SK-N-SH (cell line): ENCODE measurements at regions not wholly inside any gene's neighbourhood (a gene's known extent, or its start where the extent isn't known, plus 50 kb on each side); places are given as distances from the start of the nearest gene placed in this dataset.

Experiments
- CTCF ChIA-PET: fragments of 300-600, 350-600 bp; formaldehyde crosslinking; extraction: SDS; loops from one replicate; lab custom pipeline; 2021; lab: Yijun Ruan, JAX
- POLR2A ChIA-PET: fragments of 350-600 bp; sonication (Branson Sonifier 250); formaldehyde crosslinking; extraction: SDS; loops from one replicate; lab custom pipeline; 2020; ENCODE audit warnings: antibody characterized with exemption, inconsistent platforms; lab: Yijun Ruan, JAX
- DNase-seq: peaks from one replicate; pipeline ENCODE4 v3.0.0; 2012
- H2AFZ ChIP-seq: fragments of 200-600 bp; sonication (generic); 2 replicates; pipeline ENCODE4 v1.8.1; 2016; ENCODE audit warnings: antibody characterized with exemption, mild to moderate bottlenecking, low read depth
- H3F3A ChIP-seq: fragments of 200-600 bp; sonication (generic); replicated peaks from 2 replicates; pipeline ENCODE3; 2016; ENCODE audit warnings: antibody characterized with exemption, mild to moderate bottlenecking; ENCODE audit not compliant: insufficient read depth
- H3K27ac ChIP-seq, 2 experiments: fragments of 200-500 bp in 1 of 2; fragments of 200-600 bp in 1 of 2; sonication (Bioruptor generic) in 1 of 2; sonication (generic), shearing (Covaris generic) in 1 of 2; 2 replicates each; pipeline versions ENCODE4 v1.5.1 to v1.6.1; 2014 to 2016; ENCODE audit warnings: low read depth in 2 of 2, inconsistent platforms in 1 of 2, low read length in 1 of 2, mild to moderate bottlenecking in 1 of 2, mixed read lengths in 1 of 2
- H3K27me3 ChIP-seq: fragments of 200-600 bp; sonication (generic), shearing (Covaris generic); 2 replicates; pipeline ENCODE4 v1.6.1; 2016; ENCODE audit warnings: mixed run types; ENCODE audit not compliant: insufficient read depth
- H3K36me3 ChIP-seq, 2 experiments: fragments of 200-500 bp in 1 of 2; fragments of 200-600 bp in 1 of 2; sonication (Bioruptor generic) in 1 of 2; sonication (generic) in 1 of 2; replicated peaks in 1 of 2; 2 replicates each; pipeline versions ENCODE3 to v1.5.1; 2014 to 2016; ENCODE audit warnings: low read length in 1 of 2, mild to moderate bottlenecking in 1 of 2; ENCODE audit not compliant: insufficient read depth in 2 of 2, control insufficient read depth in 1 of 2
- H3K4me1 ChIP-seq, 2 experiments: fragments of 200-500 bp in 1 of 2; fragments of 200-600 bp in 1 of 2; sonication (Bioruptor generic) in 1 of 2; sonication (generic), shearing (Covaris generic) in 1 of 2; 2 replicates each; pipeline versions ENCODE4 v1.5.1 to v1.6.1; 2014 to 2016; ENCODE audit warnings: low read depth in 1 of 2, low read length in 1 of 2, mixed run types in 1 of 2; ENCODE audit not compliant: insufficient read depth in 2 of 2, control insufficient read depth in 1 of 2
- H3K4me2 ChIP-seq: fragments of 200-600 bp; sonication (generic), shearing (Covaris generic); 2 replicates; pipeline ENCODE4 v1.6.1; 2017; ENCODE audit warnings: mixed run types
- H3K4me3 ChIP-seq, 2 experiments: fragments of 200-500 bp in 1 of 2; fragments of 200-600 bp in 1 of 2; sonication (Bioruptor generic) in 1 of 2; sonication (generic), shearing (Covaris generic) in 1 of 2; 2 replicates each; pipeline versions ENCODE4 v1.5.1 to v1.8.1; 2014 to 2016; ENCODE audit warnings: low read depth in 2 of 2, inconsistent platforms in 1 of 2, low read length in 1 of 2, mild to moderate bottlenecking in 1 of 2, mixed read lengths in 1 of 2, moderate library complexity in 1 of 2
- H3K79me2 ChIP-seq: fragments of 200-600 bp; sonication (generic); 2 replicates; pipeline ENCODE4 v1.8.1; 2017; ENCODE audit warnings: mild to moderate bottlenecking; ENCODE audit not compliant: insufficient read depth
- H3K9ac ChIP-seq: fragments of 200-600 bp; sonication (generic); 2 replicates; pipeline ENCODE4 v1.6.1; 2017; ENCODE audit warnings: mixed run types
- H3K9me2 ChIP-seq: fragments of 200-600 bp; sonication (generic); 2 replicates; pipeline ENCODE4 v1.6.1; 2017; ENCODE audit warnings: mixed run types
- H3K9me3 ChIP-seq: fragments of 200-600 bp; sonication (generic); 2 replicates; pipeline ENCODE4 v1.6.1; 2017; ENCODE audit warnings: mixed run types, mild to moderate bottlenecking, moderate library complexity
- H4K20me1 ChIP-seq: fragments of 200-600 bp; sonication (generic); 2 replicates; pipeline ENCODE4 v1.6.1; 2017; ENCODE audit warnings: mild to moderate bottlenecking, mixed run types; ENCODE audit not compliant: insufficient read depth
- CHD2 ChIP-seq: fragments of 150-350 bp; IDR thresholded peaks from 2 replicates; pipeline ENCODE4 v1.6.1; 2018; ENCODE audit warnings: low read length; ENCODE audit not compliant: partially characterized antibody
- EP300 ChIP-seq, 2 experiments: IDR thresholded peaks; 2 replicates each; pipeline versions ENCODE4 v1.4.0 to v1.6.1; 2012; ENCODE audit warnings: borderline replicate concordance in 1 of 2, low read depth in 1 of 2, low read length in 1 of 2
- FOXJ3 ChIP-seq: sonication (generic); formaldehyde crosslinking; IDR thresholded peaks from 2 replicates; pipeline ENCODE4 v1.5.1; 2020; ENCODE audit warnings: mild to moderate bottlenecking, missing genetic modification reagents
- FOXM1 ChIP-seq: IDR thresholded peaks from 2 replicates; pipeline ENCODE4 v1.4.0; 2012; ENCODE audit warnings: low read depth, mild to moderate bottlenecking
- IRF3 ChIP-seq: fragments of 150-350 bp; IDR thresholded peaks from 2 replicates; pipeline ENCODE4 v1.6.1; 2016; ENCODE audit warnings: mild to moderate bottlenecking, low read depth, low read length
- JUND ChIP-seq: IDR thresholded peaks from 2 replicates; pipeline ENCODE4 v1.4.0; 2012
- MEF2A ChIP-seq: IDR thresholded peaks from 2 replicates; pipeline ENCODE4 v1.4.0; 2012; ENCODE audit warnings: low read depth, borderline replicate concordance
- PBX3 ChIP-seq: IDR thresholded peaks from 2 replicates; pipeline ENCODE4; 2012
- RFX5 ChIP-seq: IDR thresholded peaks from 2 replicates; pipeline ENCODE4 v1.6.1; 2012; ENCODE audit warnings: mild to moderate bottlenecking, improper control_type of control experiment, low read length
- SMC3 ChIP-seq: IDR thresholded peaks from 2 replicates; pipeline ENCODE4 v1.6.1; 2012; ENCODE audit warnings: low read depth, low read length, improper control_type of control experiment
- TEAD4 ChIP-seq: IDR thresholded peaks from 2 replicates; pipeline ENCODE4 v1.4.0; 2012; ENCODE audit warnings: mild to moderate bottlenecking, borderline replicate concordance; ENCODE audit not compliant: insufficient read depth
- WGBS: methylation state at CpG from one replicate; pipeline ENCODE4 v1.1.6; 2017; ENCODE audit warnings: low lambda C conversion rate; 5-methylcytosine and 5-hydroxymethylcytosine counted together
- TF ChIP-seq, protein P1 (sequence below): IDR thresholded peaks from 2 replicates; pipeline ENCODE4 v1.4.0; 2012; ENCODE audit warnings: low read depth, borderline replicate concordance

DNA sequence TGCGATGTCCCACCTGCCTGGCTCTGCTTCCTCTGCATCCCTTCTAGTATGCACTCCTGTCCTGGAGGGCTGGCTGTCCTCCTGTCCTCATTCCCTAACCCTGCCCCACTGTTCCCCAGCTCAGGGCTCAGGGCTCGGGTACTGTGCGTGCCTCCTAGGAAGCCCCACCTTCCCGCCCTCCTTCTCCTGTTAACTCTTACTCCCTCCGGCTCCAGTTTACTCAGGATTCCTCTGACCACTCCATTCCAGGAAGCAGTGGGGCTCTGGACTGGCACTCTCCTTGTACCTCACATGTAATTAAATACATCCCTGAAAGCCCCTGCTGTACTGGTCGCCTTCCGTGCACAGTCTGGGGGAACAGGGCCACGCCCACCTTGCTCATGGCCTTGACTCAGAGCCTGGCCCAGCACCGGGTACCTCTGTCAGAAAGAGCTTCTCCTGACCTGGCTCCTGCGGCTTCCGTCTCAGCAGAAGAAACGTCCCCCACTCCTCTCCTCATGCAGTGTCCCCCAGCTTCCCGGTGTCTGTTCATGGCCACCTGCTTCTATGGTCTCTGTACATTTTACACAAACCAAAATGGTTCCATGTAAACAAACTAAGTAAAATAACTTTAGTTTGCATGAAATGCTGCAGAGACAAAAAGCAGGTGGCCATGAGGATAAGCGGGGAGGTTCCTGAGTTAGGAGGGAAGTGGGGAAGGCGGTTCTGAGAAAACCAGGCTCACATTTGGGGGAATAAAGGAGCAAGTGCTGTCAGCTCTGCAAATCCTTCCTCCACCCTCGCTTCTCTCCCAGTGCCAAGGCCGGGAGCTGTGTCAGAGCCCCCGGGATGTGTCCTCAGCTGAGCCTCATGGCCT is 445.9 kb downstream of the BRD1 start:
- Histone ChIP-seq H3K27me3 (no peaks in the 10 kb centered on the region; the same call in 1 of the 2 replicates), H3K27ac (no peak overlapping the region), H3K9me2 (no peaks in the 10 kb centered on the region), H3K9ac (no peak overlapping the region), H2AFZ (no peak overlapping the region), H3K36me3 (no peaks in the 10 kb centered on the region), H3K4me1 (no peaks in the 10 kb centered on the region), H3K9me3 (no peaks in the 10 kb centered on the region), H3K79me2 (no peaks in the 10 kb centered on the region), H3K4me3 (no peak overlapping the region), H3F3A (peaks cover 15% of the 10 kb centered on the region), H3K4me2 (no peak overlapping the region), H4K20me1 (no peaks in the 10 kb centered on the region)
- CTCF ChIA-PET: interaction anchor here (1.0 kb wide), 1 partner anchor 13 kb away, joined by 3 read pairs; no protein-coding TSS in a partner anchor
- POLR2A ChIA-PET: no interaction called here
- no peak for DNase-seq
- whole genome bisulfite sequencing: 32% methylated on average over 18 of the region's 18 CpGs
- no peak for TF ChIP-seq EP300 (IDR thresholded peaks at IDR 0.05; ENCODE audit: borderline replicate concordance in 1 of 2, low read depth in 1 of 2, low read length in 1 of 2)

DNA sequence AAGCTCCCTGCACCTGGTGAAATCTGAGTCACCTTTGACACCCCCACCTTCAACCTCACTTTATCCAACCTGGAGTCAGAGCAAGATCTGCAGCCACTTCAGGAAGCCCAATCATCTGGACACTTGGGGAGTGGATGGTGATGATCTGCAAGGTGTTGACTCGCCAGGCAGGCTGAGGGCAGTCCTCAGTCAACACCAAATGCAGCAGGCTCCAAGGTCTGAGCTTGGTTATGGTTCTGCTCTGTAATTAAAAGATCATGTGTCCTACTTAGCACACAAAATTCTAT is 446.9 kb downstream of the BRD1 start:
- Histone ChIP-seq H3K9me3 (no peaks in the 10 kb centered on the region), H3K4me3 (no peak overlapping the region), H3K4me1 (no peaks in the 10 kb centered on the region), H3F3A (peaks cover 10% of the 10 kb centered on the region), H3K9ac (no peak overlapping the region), H3K27me3 (no peaks in the 10 kb centered on the region; the same call in 1 of the 2 replicates), H3K36me3 (no peaks in the 10 kb centered on the region), H3K27ac (no peak overlapping the region), H3K4me2 (no peak overlapping the region), H3K9me2 (no peaks in the 10 kb centered on the region), H2AFZ (no peak overlapping the region), H3K79me2 (no peaks in the 10 kb centered on the region), H4K20me1 (no peaks in the 10 kb centered on the region)
- POLR2A ChIA-PET: no interaction called here
- TF ChIP-seq, protein P1, sequence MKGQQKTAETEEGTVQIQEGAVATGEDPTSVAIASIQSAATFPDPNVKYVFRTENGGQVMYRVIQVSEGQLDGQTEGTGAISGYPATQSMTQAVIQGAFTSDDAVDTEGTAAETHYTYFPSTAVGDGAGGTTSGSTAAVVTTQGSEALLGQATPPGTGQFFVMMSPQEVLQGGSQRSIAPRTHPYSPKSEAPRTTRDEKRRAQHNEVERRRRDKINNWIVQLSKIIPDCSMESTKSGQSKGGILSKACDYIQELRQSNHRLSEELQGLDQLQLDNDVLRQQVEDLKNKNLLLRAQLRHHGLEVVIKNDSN: no peak
- TF ChIP-seq IRF3 (no peak), MEF2A (no peak), RFX5 (no peak), FOXM1 (no peak), FOXJ3 (CRISPR knock-in tag) (no peak), SMC3 (no peak), JUND (no peak), PBX3 (no peak), CHD2 (no peak), TEAD4 (no peak)
- WGBS: 0% methylated on average over 1 of the region's 1 CpG
- DNase-seq: no peak
- CTCF ChIA-PET: no interaction called here
